ENCODE measurements at regions not wholly inside any gene's neighbourhood (a gene's known extent, or its start where the extent isn't known, plus 50 kb on each side); places are given as distances from the start of the nearest gene placed in this dataset.

DNA sequence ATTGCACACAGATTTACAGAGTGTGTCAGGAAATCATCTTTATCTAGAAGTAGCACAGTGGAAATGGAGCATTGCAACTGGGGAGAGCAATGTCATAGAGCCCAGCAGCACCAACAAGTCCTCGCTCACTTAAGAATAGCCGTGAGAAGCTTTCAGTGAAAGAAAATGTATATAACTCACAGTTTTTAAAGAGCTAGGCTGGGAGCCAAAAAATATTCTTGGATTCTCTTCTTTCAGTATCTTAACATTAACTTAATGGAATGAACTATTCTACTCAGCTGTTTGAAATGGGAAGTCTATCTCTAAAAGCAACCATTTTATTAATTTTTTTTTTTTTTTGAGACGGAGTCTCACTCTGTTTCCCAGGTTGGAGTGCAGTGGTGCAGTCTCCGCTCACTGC lies 329.6 kb downstream of the COG6 start:
- no peaks in the 10 kb centered on the region for H3K36me3 ChIP-seq (replicated peaks; ENCODE audit: insufficient read depth, low read depth)
- H3K79me2 ChIP-seq = no peaks in the 10 kb centered on the region
- no peaks in the 10 kb centered on the region for H3K9me3 ChIP-seq (ENCODE audit: low read depth)
- no peak overlapping the region for H3K4me3 ChIP-seq
- H3K4me2 ChIP-seq = no peak overlapping the region
- H3K4me1 ChIP-seq (ENCODE audit: insufficient read depth) = no peaks in the 10 kb centered on the region
- H4K20me1 ChIP-seq (ENCODE audit: insufficient read depth, poor library complexity, severe bottlenecking) = no peaks in the 10 kb centered on the region
- TF ChIP-seq EZH2 (IDR thresholded peaks at IDR 0.05; ENCODE audit: borderline replicate concordance) = no peak
- TF ChIP-seq, protein P1, sequence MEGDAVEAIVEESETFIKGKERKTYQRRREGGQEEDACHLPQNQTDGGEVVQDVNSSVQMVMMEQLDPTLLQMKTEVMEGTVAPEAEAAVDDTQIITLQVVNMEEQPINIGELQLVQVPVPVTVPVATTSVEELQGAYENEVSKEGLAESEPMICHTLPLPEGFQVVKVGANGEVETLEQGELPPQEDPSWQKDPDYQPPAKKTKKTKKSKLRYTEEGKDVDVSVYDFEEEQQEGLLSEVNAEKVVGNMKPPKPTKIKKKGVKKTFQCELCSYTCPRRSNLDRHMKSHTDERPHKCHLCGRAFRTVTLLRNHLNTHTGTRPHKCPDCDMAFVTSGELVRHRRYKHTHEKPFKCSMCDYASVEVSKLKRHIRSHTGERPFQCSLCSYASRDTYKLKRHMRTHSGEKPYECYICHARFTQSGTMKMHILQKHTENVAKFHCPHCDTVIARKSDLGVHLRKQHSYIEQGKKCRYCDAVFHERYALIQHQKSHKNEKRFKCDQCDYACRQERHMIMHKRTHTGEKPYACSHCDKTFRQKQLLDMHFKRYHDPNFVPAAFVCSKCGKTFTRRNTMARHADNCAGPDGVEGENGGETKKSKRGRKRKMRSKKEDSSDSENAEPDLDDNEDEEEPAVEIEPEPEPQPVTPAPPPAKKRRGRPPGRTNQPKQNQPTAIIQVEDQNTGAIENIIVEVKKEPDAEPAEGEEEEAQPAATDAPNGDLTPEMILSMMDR (IDR thresholded peaks at IDR 0.05; ENCODE audit: poor library complexity) = no peak
- no peak for TF ChIP-seq EZH2phosphoT487 (IDR thresholded peaks at IDR 0.05; ENCODE audit: low read depth, severe bottlenecking, unreplicated experiment)
- no peak for DNase-seq (ENCODE audit: low spot score)
- H2AFZ ChIP-seq = no peak overlapping the region
- no peak overlapping the region for H3K27ac ChIP-seq
- no peaks in the 10 kb centered on the region for H3K9me2 ChIP-seq (replicated peaks; ENCODE audit: insufficient read depth)
- WGBS (ENCODE audit: low lambda C conversion rate, missing lambda C conversion rate) = 89% methylated on average over 4 of the region's 4 CpGs
- no peaks in the 10 kb centered on the region for H3K27me3 ChIP-seq

DNA sequence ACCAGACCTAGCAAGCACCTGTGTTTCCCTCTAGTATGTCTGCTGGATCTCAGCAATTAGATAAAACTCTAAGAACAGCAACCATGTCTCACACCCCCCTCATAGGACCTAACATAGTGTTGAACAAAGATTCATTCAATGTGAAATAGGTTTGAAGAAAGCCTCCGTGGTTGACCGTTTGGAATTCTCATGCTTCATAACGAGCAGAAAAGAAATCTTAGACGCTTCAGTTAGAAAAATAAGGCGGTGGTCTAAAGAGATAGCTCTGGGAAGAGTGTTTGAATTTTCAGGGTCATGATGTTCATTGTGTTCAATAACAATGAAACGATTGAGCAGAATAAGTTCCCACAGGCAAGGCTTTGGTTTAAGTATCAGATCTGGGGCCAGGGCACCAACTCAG lies 332.9 kb downstream of the COG6 start:
- no peak overlapping the region for H3K4me2 ChIP-seq
- no peak overlapping the region for H3K27ac ChIP-seq
- H3K79me2 ChIP-seq = no peaks in the 10 kb centered on the region
- H2AFZ ChIP-seq = no peak overlapping the region
- H3K9me3 ChIP-seq (ENCODE audit: low read depth) = no peaks in the 10 kb centered on the region
- TF ChIP-seq EZH2 (IDR thresholded peaks at IDR 0.05; ENCODE audit: borderline replicate concordance) = no peak
- TF ChIP-seq, protein P1 (IDR thresholded peaks at IDR 0.05; ENCODE audit: poor library complexity) = no peak
- no peak for TF ChIP-seq EZH2phosphoT487 (IDR thresholded peaks at IDR 0.05; ENCODE audit: low read depth, severe bottlenecking, unreplicated experiment)
- no peak overlapping the region for H3K4me3 ChIP-seq
- H4K20me1 ChIP-seq (ENCODE audit: insufficient read depth, poor library complexity, severe bottlenecking) = no peaks in the 10 kb centered on the region
- WGBS (ENCODE audit: low lambda C conversion rate, missing lambda C conversion rate) = 86% methylated on average over 6 of the region's 6 CpGs
- no peak for DNase-seq (ENCODE audit: low spot score)
- H3K36me3 ChIP-seq (replicated peaks; ENCODE audit: insufficient read depth, low read depth) = no peaks in the 10 kb centered on the region
- no peaks in the 10 kb centered on the region for H3K27me3 ChIP-seq
- H3K9me2 ChIP-seq (replicated peaks; ENCODE audit: insufficient read depth) = no peaks in the 10 kb centered on the region
- no peaks in the 10 kb centered on the region for H3K4me1 ChIP-seq (ENCODE audit: insufficient read depth)

DNA sequence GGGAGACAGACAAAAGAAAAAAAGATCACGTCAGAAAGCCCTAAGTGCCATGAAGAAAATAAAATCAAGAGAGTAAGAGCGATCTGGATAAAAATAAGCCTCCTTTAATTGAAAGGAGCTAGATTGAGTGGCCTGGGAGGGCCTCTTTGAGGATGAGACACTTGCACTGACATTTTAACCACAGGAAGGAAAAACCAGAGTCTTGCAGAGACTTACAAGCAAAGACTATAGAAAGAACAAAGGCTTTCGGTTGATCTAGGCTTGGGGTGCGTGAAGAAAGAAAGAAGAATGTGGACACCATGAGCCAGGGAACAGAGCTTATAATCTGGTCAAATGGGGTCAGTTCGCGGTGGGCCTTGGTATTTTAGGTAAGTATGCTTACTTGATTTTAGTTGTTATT lies 342.7 kb downstream of the COG6 start:
- Histone ChIP-seq H3K4me2 (no peak overlapping the region), H3K9me2 (replicated peaks; ENCODE audit: insufficient read depth) (no peaks in the 10 kb centered on the region), H3K27me3 (no peaks in the 10 kb centered on the region), H3K36me3 (replicated peaks; ENCODE audit: insufficient read depth, low read depth) (no peaks in the 10 kb centered on the region), H3K79me2 (no peaks in the 10 kb centered on the region), H2AFZ (no peak overlapping the region), H4K20me1 (ENCODE audit: insufficient read depth, poor library complexity, severe bottlenecking) (no peaks in the 10 kb centered on the region), H3K9me3 (ENCODE audit: low read depth) (no peaks in the 10 kb centered on the region), H3K27ac (no peak overlapping the region), H3K4me1 (ENCODE audit: insufficient read depth) (peaks cover 10% of the 10 kb centered on the region), H3K4me3 (no peak overlapping the region)
- TF ChIP-seq EZH2 (IDR thresholded peaks at IDR 0.05; ENCODE audit: borderline replicate concordance) (no peak), EZH2phosphoT487 (IDR thresholded peaks at IDR 0.05; ENCODE audit: low read depth, severe bottlenecking, unreplicated experiment) (no peak)
- TF ChIP-seq, protein P1 (IDR thresholded peaks at IDR 0.05; ENCODE audit: poor library complexity) = no peak
- WGBS (ENCODE audit: low lambda C conversion rate, missing lambda C conversion rate) = 95% methylated on average over 6 of the region's 6 CpGs
- DNase-seq (ENCODE audit: low spot score) = no peak

DNA sequence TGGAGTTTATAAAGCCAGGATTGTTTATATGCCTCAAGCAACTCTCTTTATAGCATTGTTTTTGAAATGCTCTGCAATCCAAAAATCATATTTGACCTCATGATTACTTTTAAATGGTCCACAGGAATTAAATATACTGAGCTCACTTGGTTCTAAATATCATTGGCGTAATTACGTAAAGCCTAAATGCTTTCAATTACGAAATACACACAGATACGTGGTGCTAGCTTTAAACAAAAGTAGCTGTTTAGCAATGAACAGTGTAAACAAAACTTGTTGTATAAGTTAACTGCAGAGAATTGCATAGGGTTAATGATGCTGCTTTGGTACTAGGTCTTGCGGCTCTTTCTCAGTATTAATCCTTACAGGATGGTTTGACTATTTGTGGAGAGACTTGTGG lies 346.6 kb downstream of the COG6 start:
- Histone ChIP-seq H4K20me1 (ENCODE audit: insufficient read depth, poor library complexity, severe bottlenecking) (no peaks in the 10 kb centered on the region), H3K79me2 (no peaks in the 10 kb centered on the region), H3K9me2 (replicated peaks; ENCODE audit: insufficient read depth) (no peaks in the 10 kb centered on the region), H3K27me3 (no peaks in the 10 kb centered on the region), H2AFZ (no peak overlapping the region), H3K36me3 (replicated peaks; ENCODE audit: insufficient read depth, low read depth) (no peaks in the 10 kb centered on the region), H3K4me3 (no peak overlapping the region), H3K27ac (no peak overlapping the region), H3K4me1 (ENCODE audit: insufficient read depth) (peaks cover 10% of the 10 kb centered on the region), H3K9me3 (ENCODE audit: low read depth) (no peaks in the 10 kb centered on the region), H3K4me2 (peak overlapping the region; percentile 6)
- no peak for DNase-seq (ENCODE audit: low spot score)
- WGBS (ENCODE audit: low lambda C conversion rate, missing lambda C conversion rate) = 64% methylated on average over 5 of the region's 5 CpGs
- TF ChIP-seq EZH2 (IDR thresholded peaks at IDR 0.05; ENCODE audit: borderline replicate concordance) = no peak
- TF ChIP-seq EZH2phosphoT487 (IDR thresholded peaks at IDR 0.05; ENCODE audit: low read depth, severe bottlenecking, unreplicated experiment) = no peak
- TF ChIP-seq, protein P1 (IDR thresholded peaks at IDR 0.05; ENCODE audit: poor library complexity) = no peak
